ENCODE measurements at regions not wholly inside any gene's neighbourhood (a gene's known extent, or its start where the extent isn't known, plus 50 kb on each side); places are given as distances from the start of the nearest gene placed in this dataset.
"Not testable (repeated sequence)": the region's sequence is repeated elsewhere in the genome, so short reads cannot be mapped to it uniquely, and the experiment has no call there.

GRCh38 chr2:89092911-89093310 lies 401.4 kb downstream of the RPIA start:
- TF ChIP-seq EZH2phosphoT487 (IDR thresholded peaks at IDR 0.05; ENCODE audit: borderline replicate concordance); CTCF (IDR thresholded peaks at IDR 0.05 in 2 of 3, conservative IDR thresholded peaks at IDR 0.05 in 1 of 3; ENCODE audit: borderline replicate concordance in 1 of 3, insufficient read depth in 1 of 3, low read depth in 2 of 3, low read length in 2 of 3); REST (IDR thresholded peaks at IDR 0.05; ENCODE audit: low read depth); MAX (IDR thresholded peaks at IDR 0.05): not testable (repeated sequence)

All from HCT116 (cell line).